HG02840 (cell line): ENCODE measurements at regions not wholly inside any gene's neighbourhood (a gene's known extent, or its start where the extent isn't known, plus 50 kb on each side); places are given as distances from the start of the nearest gene placed in this dataset.
"Not testable (repeated sequence)": the region's sequence is repeated elsewhere in the genome, so short reads cannot be mapped to it uniquely, and the experiment has no call there.

Experiments
- ATAC-seq: cut with Tn5 transposase; IDR thresholded peaks from one replicate; pipeline ENCODE4 v1.9.1; 2021; ENCODE audit warnings: mild to moderate bottlenecking, moderate library complexity, moderate number of reproducible peaks; ENCODE audit not compliant: unreplicated experiment, low FRiP score

DNA sequence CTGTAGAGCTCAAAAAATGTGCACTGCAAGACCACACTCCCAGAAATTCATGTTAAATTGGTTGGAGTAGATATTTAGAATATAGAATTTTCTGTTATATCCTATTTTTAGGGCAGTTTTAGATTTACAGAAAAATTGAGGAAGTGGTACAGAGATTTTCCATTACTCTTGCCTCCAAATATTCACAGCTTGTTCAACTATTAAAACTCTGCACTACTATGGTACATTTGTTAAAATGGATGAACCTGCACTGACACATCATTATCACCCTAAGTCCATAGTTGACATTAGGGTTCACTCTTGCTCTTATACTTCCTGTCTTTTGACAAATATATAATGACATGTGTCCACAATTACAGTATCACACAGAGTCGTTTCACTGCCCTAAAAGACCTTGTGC, 1724.5 kb downstream of the C4orf33 start:
- ATAC-seq = no peak

DNA sequence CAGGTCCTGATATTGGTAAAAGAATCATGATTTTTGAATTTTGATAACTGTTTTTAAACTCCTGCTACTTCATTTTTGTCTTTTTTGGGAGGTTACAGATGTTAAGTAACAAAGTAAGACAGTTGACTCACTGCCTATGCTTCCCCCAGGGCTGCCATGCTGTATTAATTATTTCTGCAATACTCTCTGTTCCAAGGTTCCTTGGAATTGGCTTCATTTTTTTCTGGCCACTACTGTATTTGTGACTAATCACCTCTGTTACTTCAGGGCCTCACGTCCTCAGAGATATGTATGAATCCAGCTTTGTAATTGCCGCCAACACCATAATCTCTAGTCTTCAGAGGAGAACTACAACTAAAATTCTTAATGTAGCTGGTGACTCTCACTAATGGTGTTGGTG, 1729.3 kb downstream of the C4orf33 start:
- ATAC-seq = no peak

DNA sequence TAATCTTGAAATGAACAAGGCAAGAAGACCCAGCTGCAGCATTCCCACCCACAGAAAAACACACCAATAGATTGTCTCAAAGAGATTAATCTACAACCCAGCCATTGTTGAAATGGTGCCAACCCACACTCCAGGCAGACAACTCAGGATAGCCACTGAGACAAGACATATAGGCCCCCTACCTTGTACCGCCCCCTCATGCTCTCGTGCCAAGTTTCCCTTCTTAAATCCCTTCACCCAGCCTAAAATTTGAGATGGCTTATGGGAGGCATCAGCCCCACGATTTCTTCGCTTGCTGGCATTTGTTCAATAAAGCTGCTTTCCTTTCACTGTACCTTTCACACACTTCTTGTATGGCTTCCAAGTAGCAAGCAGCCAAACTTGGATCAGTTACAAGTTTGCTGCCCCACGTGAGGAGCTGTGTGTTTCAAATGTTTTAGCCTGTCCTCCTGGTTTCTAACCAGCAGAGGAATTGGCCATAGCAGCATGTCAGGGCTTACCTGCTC, 1754.1 kb downstream of the C4orf33 start:
- ATAC-seq = no peak

DNA sequence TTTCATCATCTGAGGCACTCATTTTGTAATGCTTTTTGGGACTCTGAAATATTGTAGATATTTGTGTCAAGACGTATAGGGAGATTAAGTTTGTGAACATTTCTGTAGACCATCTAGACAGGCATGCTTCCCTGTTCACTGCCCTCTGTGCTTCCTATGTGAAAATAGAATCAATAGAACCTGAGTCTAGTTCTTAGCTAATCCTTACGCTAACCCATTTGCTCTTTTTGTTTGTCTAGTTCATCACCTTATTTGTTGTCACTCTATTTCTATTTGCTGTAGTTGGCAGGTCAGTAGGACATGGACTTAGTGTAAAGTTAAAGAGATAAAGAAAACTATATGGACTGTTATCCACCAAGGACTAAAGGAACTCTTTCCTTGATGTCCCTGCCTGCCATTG, 1755.2 kb downstream of the C4orf33 start:
- no peak for ATAC-seq

DNA sequence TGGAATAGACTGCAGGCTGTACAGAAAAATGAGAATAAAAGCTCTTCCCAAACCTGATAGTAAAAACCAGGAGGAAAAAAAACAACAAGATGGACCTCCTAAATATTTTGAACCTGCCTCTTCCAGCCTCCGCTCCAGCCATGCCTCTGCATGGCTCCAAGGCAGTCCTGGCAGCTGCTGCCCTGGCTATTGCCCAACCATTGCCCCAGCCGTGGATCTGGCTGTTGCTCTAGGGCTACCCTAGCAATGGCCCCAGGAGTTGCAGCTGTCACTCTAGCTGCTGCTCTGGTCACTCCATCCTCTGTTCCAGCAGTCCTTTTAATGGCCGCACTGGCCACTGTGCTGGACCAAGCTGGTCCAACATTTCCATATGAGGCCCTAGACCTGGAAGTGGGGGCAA, 1756.0 kb downstream of the C4orf33 start:
- ATAC-seq = no peak

DNA sequence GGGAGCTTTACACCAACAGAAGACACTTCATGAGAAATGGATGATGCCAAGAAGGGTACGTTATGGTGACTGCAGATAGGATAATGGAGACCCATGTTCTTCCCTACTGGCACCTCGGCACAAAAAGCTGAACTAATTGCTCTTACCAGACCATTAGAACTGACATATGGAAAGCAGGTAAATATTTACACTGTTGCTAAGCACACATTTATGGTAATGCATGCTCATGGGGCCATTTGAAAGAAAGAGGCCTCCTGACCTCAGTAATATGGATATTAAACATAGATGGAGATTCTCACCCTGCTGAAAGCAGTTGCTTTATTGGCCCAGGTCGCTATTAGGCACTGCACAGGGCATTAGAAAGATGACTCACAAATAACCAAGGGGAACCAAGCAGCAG, 1759.6 kb downstream of the C4orf33 start:
- ATAC-seq = no peak

DNA sequence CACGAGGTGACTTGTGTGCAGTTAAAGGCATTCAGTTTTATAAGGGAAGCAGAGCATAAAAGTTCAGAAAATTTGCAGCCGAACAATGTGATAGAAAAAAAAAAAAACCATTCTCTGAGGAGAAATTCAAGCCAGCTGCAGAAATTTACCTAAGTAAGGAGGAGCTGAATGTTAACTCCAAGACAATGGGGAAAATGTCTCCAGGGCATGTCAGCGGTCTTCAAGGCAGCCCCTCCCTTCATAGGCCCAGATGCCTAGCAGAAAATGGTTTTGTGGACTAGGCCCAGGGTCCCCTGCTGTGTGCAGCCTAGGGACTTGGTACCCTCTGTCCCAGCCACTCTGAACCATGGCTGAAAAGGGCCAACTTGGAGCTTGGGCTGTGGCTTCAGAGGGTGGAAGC, 1764.0 kb downstream of the C4orf33 start:
- ATAC-seq = no peak

DNA sequence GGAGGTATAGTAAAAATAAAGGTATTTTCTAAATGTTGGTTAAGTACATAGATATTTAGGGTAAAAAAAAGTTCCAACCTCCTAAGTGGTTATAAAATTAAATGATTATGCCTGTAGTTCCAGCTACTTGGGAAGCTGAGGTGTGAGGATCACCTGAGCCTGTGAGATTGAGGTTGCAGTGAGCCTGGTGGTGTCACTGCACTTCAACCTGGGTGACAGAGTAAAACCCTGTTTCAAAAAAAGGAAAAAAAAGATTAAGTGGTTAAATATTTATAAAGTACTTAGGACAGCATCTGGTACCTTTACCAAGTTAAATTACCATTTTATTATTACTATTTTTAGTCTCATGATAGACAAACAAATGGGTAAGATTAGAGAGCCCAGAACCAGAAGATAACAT, 1801.0 kb downstream of the C4orf33 start:
- no peak for ATAC-seq

DNA sequence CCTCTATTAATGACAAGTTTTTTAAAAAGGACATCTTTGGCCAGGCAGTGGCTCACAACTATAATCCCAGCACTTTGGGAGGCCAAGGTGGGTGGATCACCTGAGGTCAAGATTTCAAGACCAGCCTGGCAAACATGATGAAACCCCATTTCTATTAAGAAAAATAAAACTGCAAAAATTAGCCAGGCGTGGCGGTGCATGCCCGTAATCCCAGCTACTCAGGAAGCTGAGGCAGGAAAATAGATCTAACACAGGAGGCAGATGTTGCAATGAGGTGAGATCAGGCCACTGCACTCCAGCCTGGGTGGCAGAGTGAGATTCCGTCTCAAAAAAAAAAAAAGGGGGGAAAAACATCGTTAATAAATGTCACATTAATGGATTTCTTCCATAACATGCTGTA, 1805.4 kb downstream of the C4orf33 start:
- ATAC-seq = no peak

DNA sequence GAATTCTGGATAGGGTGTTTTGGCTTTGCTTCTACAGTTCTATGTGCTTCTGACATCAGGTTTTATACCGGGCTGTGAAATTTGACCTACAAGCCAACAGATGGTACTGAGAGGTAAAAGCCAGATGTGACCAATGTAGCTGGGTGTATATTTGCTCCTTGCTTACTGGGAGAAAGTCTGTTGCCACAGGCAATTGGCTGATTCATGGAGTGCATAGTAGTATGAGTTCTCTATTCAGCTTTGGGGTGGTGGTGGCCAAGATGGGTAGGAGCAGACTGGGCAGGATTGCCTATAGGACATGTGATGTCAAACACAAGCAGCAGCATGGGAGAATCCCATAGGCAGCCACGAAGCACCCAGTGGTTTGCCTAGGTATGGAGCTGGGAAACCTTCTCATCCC, 1827.0 kb downstream of the C4orf33 start:
- ATAC-seq = no peak

DNA sequence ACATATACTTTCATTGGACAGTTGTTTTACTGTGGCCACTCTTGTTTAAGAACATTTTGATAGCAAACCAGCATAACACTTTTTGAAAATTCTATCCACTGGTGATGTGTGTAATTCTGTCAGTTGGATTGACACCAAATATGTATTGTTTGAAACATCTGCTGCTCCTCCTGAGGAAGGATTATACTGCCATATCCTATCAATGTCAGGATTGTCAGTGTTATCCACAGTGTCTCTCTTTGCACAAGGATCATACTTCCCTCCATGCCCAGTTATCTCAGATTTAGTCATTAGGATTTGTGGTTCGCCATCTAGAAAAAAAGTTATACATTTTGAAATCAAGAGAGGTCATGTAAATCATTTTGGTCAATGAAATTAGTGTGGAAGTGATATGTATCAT, 1859.6 kb downstream of the C4orf33 start:
- ATAC-seq = no peak

DNA sequence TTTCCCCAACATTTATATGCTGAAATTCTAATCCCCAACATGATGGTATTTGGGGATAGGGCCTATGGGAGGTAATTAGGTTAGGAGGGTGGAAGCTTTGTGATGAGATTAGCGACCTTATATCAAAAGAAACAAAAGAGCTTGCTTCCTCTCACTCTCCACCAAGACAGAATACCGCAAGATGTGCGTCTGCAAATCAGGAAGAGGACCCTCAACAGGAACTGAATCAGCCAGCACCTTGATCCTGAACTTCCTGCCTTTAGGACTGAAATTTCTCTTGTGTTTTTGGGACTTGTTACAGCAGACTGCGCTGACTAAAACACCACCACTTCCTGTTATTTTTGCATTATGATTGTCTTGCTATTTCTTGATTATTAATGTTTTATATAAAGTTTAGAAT, 1889.4 kb downstream of the C4orf33 start:
- ATAC-seq = no peak

DNA sequence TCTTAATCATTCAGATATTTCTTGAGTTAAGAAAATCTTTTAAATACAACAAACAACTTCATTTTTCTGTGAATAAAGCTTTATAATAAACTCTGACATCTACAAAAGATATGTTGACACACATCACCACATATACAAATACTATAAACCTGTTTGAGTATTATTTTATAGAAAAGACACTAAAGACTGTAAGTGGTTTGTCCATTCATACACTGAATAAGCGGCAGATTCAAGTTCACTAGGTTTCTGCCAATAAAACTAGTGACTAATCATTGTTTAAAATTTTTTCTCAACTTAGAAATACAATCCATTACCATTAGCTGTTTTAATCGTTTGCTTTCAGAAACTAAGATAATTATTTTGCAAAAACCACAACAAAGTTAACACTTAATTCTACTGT, 1900.0 kb downstream of the C4orf33 start:
- ATAC-seq = no peak

DNA sequence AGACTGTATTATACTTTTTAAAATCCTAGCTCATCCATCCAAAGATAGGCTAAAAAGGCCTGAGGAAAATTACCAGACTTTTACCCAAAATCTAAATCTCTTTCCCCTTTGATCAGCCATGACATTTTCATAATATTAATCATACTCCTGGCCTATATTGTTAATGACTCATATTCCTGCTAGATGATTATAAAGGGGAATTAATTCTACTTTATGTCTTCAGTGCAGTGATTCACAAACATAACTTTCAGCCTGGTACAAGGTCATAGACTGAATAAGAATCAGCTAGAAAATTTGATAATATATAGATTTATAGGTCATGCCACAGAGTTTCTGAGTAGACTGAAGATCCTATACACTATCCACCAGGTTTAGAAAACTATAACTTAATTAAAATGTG, 1905.4 kb downstream of the C4orf33 start:
- no peak for ATAC-seq

DNA sequence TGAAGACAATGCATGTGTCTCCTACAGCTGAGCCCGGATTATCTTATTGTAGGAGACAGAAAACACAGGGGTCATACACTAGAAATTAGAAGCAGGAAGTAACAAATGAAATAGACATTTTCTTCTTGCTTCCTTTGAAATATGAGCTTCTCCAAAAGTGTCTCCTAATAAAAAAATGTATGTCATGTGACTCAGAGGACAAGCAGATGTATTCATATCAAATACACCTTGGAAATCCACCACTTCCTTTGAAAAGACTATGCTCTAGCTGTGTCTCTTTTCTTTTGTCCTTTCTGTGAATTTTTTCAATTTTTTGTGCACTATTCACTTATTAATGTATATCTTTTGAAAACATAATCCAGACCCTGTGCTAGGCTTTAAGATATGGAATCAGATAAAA, 1906.2 kb downstream of the C4orf33 start:
- ATAC-seq = no peak

DNA sequence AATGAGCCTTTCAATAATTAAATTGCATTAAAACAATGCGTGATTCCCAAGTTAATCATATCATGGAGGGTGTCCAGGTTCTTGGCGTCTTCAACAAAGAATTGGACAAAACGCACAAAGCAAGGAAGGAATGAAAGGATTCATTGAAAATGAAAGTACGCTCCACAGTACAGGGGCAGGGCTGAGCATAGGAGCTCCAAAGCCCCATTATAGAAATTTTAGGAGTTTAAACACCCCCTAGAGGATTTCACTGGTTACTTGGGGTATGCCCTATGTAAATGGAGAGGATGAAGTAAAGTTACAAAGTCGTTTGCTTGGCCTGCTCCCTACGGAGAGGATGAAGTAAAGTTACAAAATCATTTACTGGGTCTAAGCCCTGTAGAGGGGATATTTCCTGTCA, 1910.4 kb downstream of the C4orf33 start:
- ATAC-seq = no peak

DNA sequence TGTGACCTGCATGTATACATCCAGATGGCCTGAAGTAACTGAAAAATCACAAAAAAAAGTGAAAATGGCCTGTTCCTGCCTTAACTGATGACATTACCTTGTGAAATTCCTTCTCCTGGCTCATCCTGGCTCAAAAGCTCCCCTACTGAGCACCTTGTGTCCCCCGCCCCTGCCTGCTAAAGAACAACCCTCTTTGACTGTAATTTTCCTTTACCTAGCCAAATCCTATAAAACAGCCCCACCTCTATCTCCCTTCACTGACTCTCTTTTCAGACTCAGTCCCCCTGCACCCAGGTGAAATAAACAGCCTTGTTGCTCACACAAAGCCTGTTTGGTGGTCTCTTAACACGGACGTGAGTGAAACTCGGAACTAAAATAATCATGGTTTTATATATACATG, 1916.0 kb downstream of the C4orf33 start:
- not testable (repeated sequence) for ATAC-seq

DNA sequence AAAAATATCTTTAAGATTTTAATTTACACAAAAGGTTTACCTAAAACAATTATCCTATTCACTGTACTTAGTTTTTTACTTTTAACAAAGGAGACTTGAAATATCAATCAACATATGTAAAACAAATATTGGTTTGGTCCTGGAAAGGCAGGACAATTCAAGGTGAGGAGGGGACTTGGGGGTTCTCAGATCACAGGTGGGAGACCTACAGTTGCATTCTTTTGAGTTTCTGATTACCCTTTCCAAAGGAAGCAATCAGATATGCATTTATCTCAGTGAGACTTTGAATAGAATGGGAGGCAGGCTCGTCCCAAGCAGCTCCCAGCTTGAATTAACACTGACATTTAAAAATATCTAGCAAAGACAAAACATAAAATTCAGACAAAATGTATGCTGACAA, 1917.3 kb downstream of the C4orf33 start:
- ATAC-seq = no peak

DNA sequence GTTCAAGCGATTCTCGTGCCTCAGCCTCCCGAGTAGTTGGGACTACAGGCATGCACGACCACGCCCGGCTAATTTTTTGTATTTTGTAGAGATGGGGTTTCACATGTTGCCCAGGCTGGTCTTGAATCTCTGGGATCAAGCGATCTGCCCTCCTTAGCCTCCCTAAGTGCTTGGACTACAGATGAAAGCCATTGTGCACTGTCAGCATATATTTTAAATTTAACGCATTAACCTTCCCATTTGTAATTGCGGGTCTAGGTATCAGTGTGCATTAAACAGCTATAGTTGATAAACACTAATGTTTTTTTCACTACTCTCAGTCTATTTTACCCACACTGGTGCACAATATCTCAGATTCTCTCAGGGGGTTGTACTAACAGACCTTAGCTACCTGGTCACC, 1930.8 kb downstream of the C4orf33 start:
- ATAC-seq = no peak

DNA sequence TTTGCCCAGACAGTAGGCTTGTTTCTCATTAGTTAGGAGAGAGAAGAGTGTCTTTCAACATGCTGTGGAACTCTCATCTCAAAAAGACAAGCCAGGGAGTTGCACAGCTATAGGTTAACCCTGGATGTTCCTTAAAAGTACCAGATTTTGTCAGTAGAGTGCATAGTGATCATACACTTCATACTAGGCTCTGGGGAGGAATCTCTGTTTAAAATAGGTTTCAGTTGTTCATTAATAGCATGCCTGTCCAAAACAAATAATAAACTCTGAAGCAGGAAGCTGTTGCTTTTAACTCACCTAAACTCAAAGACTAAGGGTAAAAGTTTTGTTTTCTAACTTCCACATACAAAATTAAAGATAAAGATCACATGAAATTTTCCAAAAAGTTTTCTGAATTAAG, 1948.4 kb downstream of the C4orf33 start:
- no peak for ATAC-seq

DNA sequence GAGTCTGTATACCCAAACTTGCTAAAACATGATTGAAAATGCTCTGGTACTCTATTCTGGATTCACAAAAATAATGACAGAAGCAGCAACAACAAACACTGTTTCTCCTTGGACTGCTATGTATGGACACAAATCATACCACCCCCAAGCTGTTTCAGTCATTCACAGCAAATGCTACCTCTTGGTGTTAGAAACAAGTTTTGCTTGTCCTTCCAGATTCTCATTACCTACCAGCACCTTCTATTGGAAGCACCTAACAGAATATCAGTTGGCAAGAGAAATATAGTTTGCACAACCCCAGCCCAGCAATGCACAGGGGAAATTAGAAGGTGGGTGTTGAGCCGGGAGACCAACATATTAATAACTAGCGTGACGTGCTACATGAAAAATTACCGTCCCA, 1950.9 kb downstream of the C4orf33 start:
- ATAC-seq = no peak

DNA sequence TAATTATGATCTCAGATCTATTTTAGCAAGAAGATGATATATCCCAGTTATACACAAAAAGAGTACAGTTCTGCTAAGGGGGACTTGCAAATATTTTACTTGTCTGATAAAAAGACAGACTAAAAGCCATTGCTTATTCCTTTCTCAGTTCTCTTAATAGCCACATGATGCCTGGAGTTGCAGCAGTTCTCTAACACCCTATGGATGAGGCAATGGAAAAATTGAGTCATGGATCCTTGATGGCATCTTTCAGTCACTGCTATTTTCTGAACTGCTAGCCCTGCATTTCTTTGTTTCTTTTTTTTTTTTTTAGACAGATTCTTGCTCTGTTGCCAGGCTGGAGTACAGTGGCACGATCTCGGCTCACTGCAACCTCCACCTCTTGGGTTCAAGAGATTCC, 1956.7 kb downstream of the C4orf33 start:
- ATAC-seq = no peak

DNA sequence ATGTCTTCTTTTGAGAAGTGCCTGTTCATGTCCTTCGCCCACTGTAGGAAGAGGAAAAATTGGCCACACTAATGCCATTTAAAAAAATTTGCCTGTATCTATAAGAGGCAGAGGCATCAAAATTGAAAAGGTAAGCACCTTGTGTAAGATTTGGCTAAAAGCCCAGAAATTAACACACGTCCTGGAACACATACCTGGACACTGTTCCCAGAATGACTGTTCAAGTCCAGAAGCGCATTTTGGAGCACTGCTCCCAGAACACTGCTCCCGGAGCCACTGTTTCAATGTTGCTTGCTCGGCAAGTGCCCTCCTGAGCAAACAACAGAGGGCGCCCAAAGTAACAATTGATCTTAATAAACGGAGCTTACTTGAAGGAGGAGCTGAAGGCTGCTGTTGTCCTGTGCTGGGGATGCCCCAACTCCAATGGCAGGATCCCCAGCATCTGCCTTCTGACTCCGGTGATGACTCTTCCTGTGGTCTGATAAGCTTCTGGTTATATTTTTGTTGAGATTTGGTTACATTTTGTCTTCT, 1958.6 kb downstream of the C4orf33 start:
- no peak for ATAC-seq
